Hepatocyte (in vitro differentiated cells): ENCODE measurements at regions not wholly inside any gene's neighbourhood (a gene's known extent, or its start where the extent isn't known, plus 50 kb on each side); places are given as distances from the start of the nearest gene placed in this dataset.
"Not testable (repeated sequence)": the region's sequence is repeated elsewhere in the genome, so short reads cannot be mapped to it uniquely, and the experiment has no call there.

Source experiments
- DNase-seq: peaks from one replicate; pipeline ENCODE4 v3.0.0-alpha.2; 2016; ENCODE audit warnings: low spot score
- H2AFZ ChIP-seq: fragments of 200-600 bp; sonication (generic); 2 replicates; pipeline ENCODE4 v1.6.0; 2016; ENCODE audit warnings: antibody characterized with exemption, mild to moderate bottlenecking
- H3K27ac ChIP-seq: fragments of 200-600 bp; sonication (generic); 2 replicates; pipeline ENCODE4 v1.5.1; 2016; ENCODE audit warnings: mild to moderate bottlenecking
- H3K27me3 ChIP-seq: fragments of 200-600 bp; sonication (generic); 2 replicates; pipeline ENCODE4 v1.6.1; 2016
- H3K36me3 ChIP-seq: fragments of 200-600 bp; sonication (generic); replicated peaks from 2 replicates; pipeline ENCODE4 v1.5.1; 2016; ENCODE audit warnings: low read depth; ENCODE audit not compliant: insufficient read depth
- H3K4me1 ChIP-seq: fragments of 200-600 bp; sonication (generic); 2 replicates; pipeline ENCODE4 v1.5.1; 2016; ENCODE audit warnings: mild to moderate bottlenecking, moderate library complexity; ENCODE audit not compliant: insufficient read depth
- H3K4me2 ChIP-seq: fragments of 200-600 bp; sonication (generic); 2 replicates; pipeline ENCODE4 v1.6.0; 2016
- H3K4me3 ChIP-seq: fragments of 200-600 bp; sonication (generic); 2 replicates; pipeline ENCODE4 v1.5.1; 2016; ENCODE audit warnings: mild to moderate bottlenecking
- H3K79me2 ChIP-seq: fragments of 200-600 bp; sonication (generic); 2 replicates; pipeline ENCODE4 v1.6.0; 2017; ENCODE audit warnings: mild to moderate bottlenecking
- H3K9me2 ChIP-seq: fragments of 200-600 bp; sonication (generic); replicated peaks from 2 replicates; pipeline ENCODE4 v1.6.0; 2017; ENCODE audit warnings: mild to moderate bottlenecking; ENCODE audit not compliant: insufficient read depth
- H3K9me3 ChIP-seq: fragments of 200-600 bp; sonication (generic); 2 replicates; pipeline ENCODE4 v1.5.1; 2016; ENCODE audit warnings: low read depth, mild to moderate bottlenecking
- H4K20me1 ChIP-seq: fragments of 200-600 bp; sonication (generic); 2 replicates; pipeline ENCODE4 v1.6.0; 2016; ENCODE audit warnings: mild to moderate bottlenecking; ENCODE audit not compliant: insufficient read depth, poor library complexity, severe bottlenecking
- EZH2 ChIP-seq: fragments of 200-600 bp; sonication (generic); IDR thresholded peaks from 2 replicates; pipeline ENCODE4 v1.6.1; 2016; ENCODE audit warnings: antibody characterized with exemption, mild to moderate bottlenecking, borderline replicate concordance
- EZH2phosphoT487 ChIP-seq: fragments of 200-600 bp; sonication (generic); IDR thresholded peaks from one replicate; pipeline ENCODE4 v1.6.1; 2018; ENCODE audit warnings: antibody characterized with exemption, mild to moderate bottlenecking, low read depth, moderate library complexity; ENCODE audit not compliant: unreplicated experiment, severe bottlenecking
- WGBS: methylation state at CpG from one replicate; pipeline ENCODE4 v1.1.6; 2016; ENCODE audit warnings: low lambda C conversion rate; ENCODE audit errors: missing lambda C conversion rate; 5-methylcytosine and 5-hydroxymethylcytosine counted together
- TF ChIP-seq, protein P1 (sequence below): fragments of 200-600 bp; sonication (generic); IDR thresholded peaks from 2 replicates; pipeline ENCODE4 v1.5.1; 2016; ENCODE audit warnings: antibody characterized with exemption, mild to moderate bottlenecking; ENCODE audit not compliant: poor library complexity

DNA sequence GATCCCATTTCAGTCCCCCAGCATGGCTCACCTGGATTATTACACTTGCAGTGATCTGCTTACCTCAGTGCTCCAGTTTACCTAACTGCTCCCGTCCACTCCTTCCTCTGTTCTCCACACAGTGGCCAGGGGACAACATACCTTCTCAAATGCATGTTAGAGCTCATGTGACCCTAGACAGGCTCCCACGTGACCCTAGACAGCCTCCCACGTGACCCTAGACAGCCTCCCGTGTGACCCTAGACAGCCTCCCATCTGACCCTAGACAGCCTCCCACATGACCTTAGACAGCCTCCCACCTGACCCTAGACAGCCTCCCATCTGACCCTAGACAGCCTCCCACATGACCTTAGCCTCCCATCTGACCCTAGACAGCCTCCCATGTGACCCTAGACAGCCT is 226.0 kb upstream of the TMEM132C start:
- Histone ChIP-seq H3K4me2 (no peak overlapping the region), H3K79me2 (no peaks in the 10 kb centered on the region), H3K4me1 (no peaks in the 10 kb centered on the region), H2AFZ (no peak overlapping the region), H3K36me3 (no peaks in the 10 kb centered on the region), H3K9me3 (no peaks in the 10 kb centered on the region), H3K4me3 (no peak overlapping the region), H3K27me3 (no peaks in the 10 kb centered on the region), H3K27ac (no peak overlapping the region), H3K9me2 (no peaks in the 10 kb centered on the region), H4K20me1 (no peaks in the 10 kb centered on the region)
- TF ChIP-seq EZH2phosphoT487 = no peak
- TF ChIP-seq, protein P1, sequence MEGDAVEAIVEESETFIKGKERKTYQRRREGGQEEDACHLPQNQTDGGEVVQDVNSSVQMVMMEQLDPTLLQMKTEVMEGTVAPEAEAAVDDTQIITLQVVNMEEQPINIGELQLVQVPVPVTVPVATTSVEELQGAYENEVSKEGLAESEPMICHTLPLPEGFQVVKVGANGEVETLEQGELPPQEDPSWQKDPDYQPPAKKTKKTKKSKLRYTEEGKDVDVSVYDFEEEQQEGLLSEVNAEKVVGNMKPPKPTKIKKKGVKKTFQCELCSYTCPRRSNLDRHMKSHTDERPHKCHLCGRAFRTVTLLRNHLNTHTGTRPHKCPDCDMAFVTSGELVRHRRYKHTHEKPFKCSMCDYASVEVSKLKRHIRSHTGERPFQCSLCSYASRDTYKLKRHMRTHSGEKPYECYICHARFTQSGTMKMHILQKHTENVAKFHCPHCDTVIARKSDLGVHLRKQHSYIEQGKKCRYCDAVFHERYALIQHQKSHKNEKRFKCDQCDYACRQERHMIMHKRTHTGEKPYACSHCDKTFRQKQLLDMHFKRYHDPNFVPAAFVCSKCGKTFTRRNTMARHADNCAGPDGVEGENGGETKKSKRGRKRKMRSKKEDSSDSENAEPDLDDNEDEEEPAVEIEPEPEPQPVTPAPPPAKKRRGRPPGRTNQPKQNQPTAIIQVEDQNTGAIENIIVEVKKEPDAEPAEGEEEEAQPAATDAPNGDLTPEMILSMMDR = no peak
- TF ChIP-seq EZH2 = no peak
- DNase-seq = no peak
- 92% methylated on average over 4 of the region's 4 CpGs for WGBS

DNA sequence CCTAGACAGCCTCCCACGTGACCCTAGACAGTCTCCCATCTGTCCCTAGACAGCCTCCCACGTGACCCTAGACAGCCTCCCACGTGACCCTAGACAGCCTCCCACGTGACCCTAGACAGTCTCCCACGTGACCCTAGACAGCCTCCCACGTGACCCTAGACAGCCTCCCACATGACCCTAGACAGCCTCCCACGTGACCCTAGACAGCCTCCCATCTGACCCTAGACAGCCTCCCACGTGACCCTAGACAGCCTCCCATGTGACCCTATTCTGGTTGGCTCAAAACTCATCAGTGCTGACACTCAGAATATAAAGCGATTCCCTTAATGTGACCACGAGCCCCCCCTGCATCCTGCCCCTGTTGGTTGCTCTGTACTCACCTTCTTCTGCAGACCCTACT is 224.7 kb upstream of the TMEM132C start:
- not testable (repeated sequence) for H3K4me1 ChIP-seq, H3K79me2 ChIP-seq, H4K20me1 ChIP-seq, H3K36me3 ChIP-seq, H3K4me3 ChIP-seq, H3K9me2 ChIP-seq, H3K27ac ChIP-seq, DNase-seq, H3K9me3 ChIP-seq, H2AFZ ChIP-seq, H3K4me2 ChIP-seq, H3K27me3 ChIP-seq
- WGBS = 95% methylated on average over 4 of the region's 10 CpGs

DNA sequence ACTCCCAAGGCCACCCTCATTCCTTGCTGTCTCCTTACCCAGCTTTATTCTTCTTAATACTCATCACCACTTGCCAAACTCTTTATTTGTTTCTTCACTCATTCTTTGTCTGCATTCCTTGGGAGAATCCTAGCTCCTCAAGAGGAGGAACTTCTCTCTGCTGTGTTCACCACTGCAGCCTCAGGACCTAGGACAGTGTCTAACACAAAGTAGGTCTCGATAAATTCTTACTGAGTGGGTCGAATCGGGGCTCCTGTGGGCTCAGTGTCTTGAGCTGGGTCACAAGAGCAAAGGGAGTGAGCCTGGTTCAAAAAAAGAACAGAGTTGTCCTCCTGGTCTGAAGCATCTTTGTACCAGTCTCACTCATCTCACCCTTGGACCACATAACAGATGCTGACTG is 224.1 kb upstream of the TMEM132C start:
- Histone ChIP-seq H3K9me2 (no peaks in the 10 kb centered on the region), H3K4me2 (no peak overlapping the region), H4K20me1 (no peaks in the 10 kb centered on the region), H3K27me3 (no peaks in the 10 kb centered on the region), H3K36me3 (no peaks in the 10 kb centered on the region), H2AFZ (no peak overlapping the region), H3K79me2 (no peaks in the 10 kb centered on the region), H3K27ac (no peak overlapping the region), H3K9me3 (no peaks in the 10 kb centered on the region), H3K4me1 (no peaks in the 10 kb centered on the region), H3K4me3 (no peak overlapping the region)
- WGBS = 81% methylated on average over 3 of the region's 3 CpGs
- DNase-seq = no peak
- TF ChIP-seq EZH2phosphoT487 (no peak), EZH2 (no peak)
- TF ChIP-seq, protein P1 = no peak

DNA sequence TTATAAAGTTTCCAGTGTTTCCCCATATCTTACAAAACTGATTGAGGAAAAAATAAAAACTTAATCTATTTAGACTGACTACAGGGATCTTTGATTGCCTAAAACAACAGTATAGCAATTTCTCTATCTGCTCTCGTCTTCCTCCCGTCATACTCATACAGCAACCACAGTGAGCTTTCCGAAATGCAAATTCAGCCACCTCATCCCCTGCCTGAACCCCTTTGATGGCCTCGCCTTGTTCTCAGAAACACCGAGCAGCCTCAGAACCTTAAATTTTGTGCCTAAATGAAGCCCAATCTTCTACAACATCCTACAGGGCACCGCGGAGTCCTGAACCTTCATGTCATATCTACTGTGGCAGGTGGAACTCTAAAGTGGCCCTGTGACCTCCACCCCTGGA is 223.7 kb upstream of the TMEM132C start:
- no peak for TF ChIP-seq EZH2phosphoT487
- no peak for TF ChIP-seq EZH2
- TF ChIP-seq, protein P1 = no peak
- no peak for DNase-seq
- no peaks in the 10 kb centered on the region for H3K79me2 ChIP-seq
- WGBS = 94% methylated on average over 7 of the region's 7 CpGs
- H3K4me2 ChIP-seq = no peak overlapping the region
- H3K9me3 ChIP-seq = no peaks in the 10 kb centered on the region
- H3K4me3 ChIP-seq = no peak overlapping the region
- no peaks in the 10 kb centered on the region for H3K4me1 ChIP-seq
- no peaks in the 10 kb centered on the region for H3K9me2 ChIP-seq
- no peak overlapping the region for H3K27ac ChIP-seq
- no peaks in the 10 kb centered on the region for H3K36me3 ChIP-seq
- H4K20me1 ChIP-seq = no peaks in the 10 kb centered on the region
- no peak overlapping the region for H2AFZ ChIP-seq
- H3K27me3 ChIP-seq = no peaks in the 10 kb centered on the region
